Calu3 (cell line): ENCODE measurements at regions not wholly inside any gene's neighbourhood (a gene's known extent, or its start where the extent isn't known, plus 50 kb on each side); places are given as distances from the start of the nearest gene placed in this dataset.

Experiments
- BruUV-seq: library from RNA; stranded (reverse); fragments of 400-500 nt; replicated peaks from 2 replicates; lab custom pipeline; 2021; lab: Mats Ljungman, UMichigan
- CTCF ChIA-PET: fragments of 300-600 bp; sonication (Branson Sonifier 250); formaldehyde crosslinking; loops from one replicate; lab custom pipeline; 2022; ENCODE audit warnings: antibody characterized with exemption; lab: Charles Lee
- DNase-seq: peaks from one replicate; pipeline ENCODE4 v3.0.0; 2022
- H3K27ac Mint-ChIP-seq: one replicate; pipeline ENCODE4 v1.8.0; 2022; ENCODE audit warnings: mixed read lengths; ENCODE audit not compliant: unreplicated experiment
- H3K27me3 Mint-ChIP-seq: one replicate; pipeline ENCODE4 v1.8.0; 2022; ENCODE audit warnings: mixed read lengths; ENCODE audit not compliant: unreplicated experiment
- H3K36me3 Mint-ChIP-seq: one replicate; pipeline ENCODE4 v1.8.0; 2022; ENCODE audit warnings: mild to moderate bottlenecking, moderate library complexity, mixed read lengths; ENCODE audit not compliant: insufficient read depth, unreplicated experiment
- H3K4me1 Mint-ChIP-seq: one replicate; pipeline ENCODE4 v1.8.0; 2022; ENCODE audit warnings: mild to moderate bottlenecking, low read depth, mixed read lengths; ENCODE audit not compliant: unreplicated experiment
- H3K4me3 Mint-ChIP-seq: one replicate; pipeline ENCODE4 v1.8.0; 2022; ENCODE audit warnings: mild to moderate bottlenecking, low read depth, moderate library complexity, mixed read lengths; ENCODE audit not compliant: unreplicated experiment
- H3K9me3 Mint-ChIP-seq: one replicate; pipeline ENCODE4 v1.8.0; 2022; ENCODE audit warnings: low read depth, mixed read lengths; ENCODE audit not compliant: unreplicated experiment
- CTCF ChIP-seq: fragments of 200-600 bp; IDR thresholded peaks from one replicate; pipeline ENCODE4 v1.8.0; 2022; ENCODE audit warnings: antibody characterized with exemption; ENCODE audit not compliant: unreplicated experiment
- intact Hi-C: fragments of 100-400 bp; cut with micrococcal nuclease; formaldehyde crosslinking; loops from one replicate; pipeline ENCODE4 v1.10.0; 2022; ENCODE audit not compliant: unreplicated experiment

- intact Hi-C loops: no loop called here
- peak overlapping the region; percentile 21 for H3K27ac Mint-ChIP-seq
- BruUV-seq: no TSS peak
- CTCF ChIA-PET: no interaction called here
- TF ChIP-seq CTCF: no peak
- DNase-seq: no peak
- H3K36me3 Mint-ChIP-seq: peaks cover 5% of the 10 kb centered on the region
- no peak overlapping the region for H3K4me3 Mint-ChIP-seq
- peaks cover 42% of the 10 kb centered on the region for H3K4me1 Mint-ChIP-seq
- H3K9me3 Mint-ChIP-seq: no peaks in the 10 kb centered on the region
- H3K27me3 Mint-ChIP-seq: no peaks in the 10 kb centered on the region
Measured at GRCh38 chr14:100472094-100472455, 115.1 kb downstream of the BEGAIN start.

- intact Hi-C loops: no loop called here
- DNase-seq: no peak
- no peak overlapping the region for H3K27ac Mint-ChIP-seq
- no peak overlapping the region for H3K4me3 Mint-ChIP-seq
- peaks cover 5% of the 10 kb centered on the region for H3K36me3 Mint-ChIP-seq
- BruUV-seq: no TSS peak
- no peak for TF ChIP-seq CTCF
- no peaks in the 10 kb centered on the region for H3K27me3 Mint-ChIP-seq
- no peaks in the 10 kb centered on the region for H3K9me3 Mint-ChIP-seq
- H3K4me1 Mint-ChIP-seq: peaks cover 45% of the 10 kb centered on the region
- CTCF ChIA-PET: no interaction called here
Measured at GRCh38 chr14:100472491-100472890, 114.7 kb downstream of the BEGAIN start.

- CTCF ChIA-PET: no interaction called here
- no TSS peak for BruUV-seq
- Mint-ChIP-seq H3K9me3 (no peaks in the 10 kb centered on the region), H3K4me1 (peaks cover 45% of the 10 kb centered on the region), H3K27ac (no peak overlapping the region), H3K27me3 (no peaks in the 10 kb centered on the region), H3K36me3 (peaks cover 5% of the 10 kb centered on the region), H3K4me3 (no peak overlapping the region)
- intact Hi-C loops: no loop called here
- DNase-seq: no peak
- no peak for TF ChIP-seq CTCF
Measured at GRCh38 chr14:100473249-100473648, 114.0 kb downstream of the BEGAIN start.

- no TSS peak for BruUV-seq
- Mint-ChIP-seq H3K4me1 (peaks cover 45% of the 10 kb centered on the region), H3K4me3 (no peak overlapping the region), H3K27me3 (no peaks in the 10 kb centered on the region), H3K36me3 (peaks cover 5% of the 10 kb centered on the region), H3K27ac (no peak overlapping the region), H3K9me3 (no peaks in the 10 kb centered on the region)
- DNase-seq: no peak
- intact Hi-C loops: no loop called here
- TF ChIP-seq CTCF: no peak
- CTCF ChIA-PET: no interaction called here
Measured at GRCh38 chr14:100474196-100474595, 113.0 kb downstream of the BEGAIN start.
